ENCODE measurements at regions not wholly inside any gene's neighbourhood (a gene's known extent, or its start where the extent isn't known, plus 50 kb on each side); places are given as distances from the start of the nearest gene placed in this dataset.

DNA sequence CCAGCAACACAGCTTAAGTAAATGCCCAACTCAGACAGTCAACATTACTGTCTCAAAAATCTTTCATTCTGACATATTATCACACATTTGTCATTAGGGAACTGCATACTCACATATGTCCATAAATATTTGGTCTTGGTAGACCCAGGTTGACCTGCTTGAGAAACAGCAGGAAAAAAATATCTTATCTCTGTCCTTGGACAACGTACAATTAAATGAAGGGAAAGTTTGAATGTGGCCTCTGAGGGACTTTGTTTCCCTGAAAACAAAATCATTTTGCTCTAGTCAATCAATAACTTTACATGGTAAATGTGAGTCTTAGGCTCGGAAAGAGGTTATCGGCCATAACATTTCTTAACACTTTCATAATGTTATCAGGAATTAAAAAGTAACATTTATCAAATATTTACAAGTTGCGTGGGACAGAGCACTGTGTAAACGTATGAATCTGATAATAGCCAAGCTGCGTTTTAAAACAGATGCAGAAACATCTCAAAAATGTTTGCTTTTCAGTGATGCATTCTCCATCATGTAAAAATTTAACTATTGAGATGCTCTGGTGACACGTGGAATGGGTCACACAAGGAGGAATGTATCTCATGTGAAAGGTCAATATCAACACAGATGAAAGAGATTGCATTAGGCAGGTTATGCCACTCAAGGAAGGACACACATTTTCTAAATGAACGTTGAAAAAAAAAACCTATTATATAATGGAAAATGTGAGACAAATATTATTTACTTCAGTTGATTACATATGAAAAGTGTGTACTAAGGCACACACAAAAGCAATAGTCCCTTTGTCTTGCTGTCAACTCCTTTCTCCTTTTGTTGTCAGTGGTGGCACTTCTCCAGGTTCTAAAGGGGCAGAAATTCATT is 304.4 kb downstream of the WDR72 start:
- no peak for DNase-seq
- Histone ChIP-seq H3K4me1 (no peaks in the 10 kb centered on the region), H3K36me3 (no peaks in the 10 kb centered on the region), H3K9me3 (no peaks in the 10 kb centered on the region), H3K27ac (no peak overlapping the region), H3K27me3 (no peaks in the 10 kb centered on the region), H3K4me3 (no peak overlapping the region)
- 63 to 70% (median 65%) methylated on average over 8 of the region's 8 CpGs for WGBS, 4 donors
- no peak for ATAC-seq
- intact Hi-C loops (cut with DNase I), result no loop called here
- TF ChIP-seq POLR2A (IDR thresholded peaks at IDR 0.05), result no peak
- TF ChIP-seq, protein P1, sequence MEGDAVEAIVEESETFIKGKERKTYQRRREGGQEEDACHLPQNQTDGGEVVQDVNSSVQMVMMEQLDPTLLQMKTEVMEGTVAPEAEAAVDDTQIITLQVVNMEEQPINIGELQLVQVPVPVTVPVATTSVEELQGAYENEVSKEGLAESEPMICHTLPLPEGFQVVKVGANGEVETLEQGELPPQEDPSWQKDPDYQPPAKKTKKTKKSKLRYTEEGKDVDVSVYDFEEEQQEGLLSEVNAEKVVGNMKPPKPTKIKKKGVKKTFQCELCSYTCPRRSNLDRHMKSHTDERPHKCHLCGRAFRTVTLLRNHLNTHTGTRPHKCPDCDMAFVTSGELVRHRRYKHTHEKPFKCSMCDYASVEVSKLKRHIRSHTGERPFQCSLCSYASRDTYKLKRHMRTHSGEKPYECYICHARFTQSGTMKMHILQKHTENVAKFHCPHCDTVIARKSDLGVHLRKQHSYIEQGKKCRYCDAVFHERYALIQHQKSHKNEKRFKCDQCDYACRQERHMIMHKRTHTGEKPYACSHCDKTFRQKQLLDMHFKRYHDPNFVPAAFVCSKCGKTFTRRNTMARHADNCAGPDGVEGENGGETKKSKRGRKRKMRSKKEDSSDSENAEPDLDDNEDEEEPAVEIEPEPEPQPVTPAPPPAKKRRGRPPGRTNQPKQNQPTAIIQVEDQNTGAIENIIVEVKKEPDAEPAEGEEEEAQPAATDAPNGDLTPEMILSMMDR (IDR thresholded peaks at IDR 0.05), result no peak

DNA sequence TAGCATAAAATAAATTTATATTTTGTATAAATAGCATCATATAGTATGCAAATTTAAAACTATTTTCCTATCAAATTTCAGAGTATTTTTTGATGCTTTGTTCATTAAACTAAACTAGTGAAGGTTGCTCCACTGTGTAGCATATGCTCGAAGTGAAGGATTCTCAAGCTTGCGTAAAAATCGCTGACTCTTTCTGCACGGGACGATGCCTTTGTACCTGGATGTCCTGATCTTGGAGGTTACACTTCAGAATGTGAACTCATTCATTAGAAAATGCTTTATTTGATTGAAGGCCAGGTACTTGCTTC is 305.0 kb downstream of the WDR72 start:
- no peaks in the 10 kb centered on the region for H3K9me3 ChIP-seq
- no peak overlapping the region for H3K4me3 ChIP-seq
- H3K4me1 ChIP-seq, result no peaks in the 10 kb centered on the region
- intact Hi-C loops (cut with DNase I), result no loop called here
- DNase-seq (no peak), ATAC-seq (no peak)
- H3K27me3 ChIP-seq, result no peaks in the 10 kb centered on the region
- no peaks in the 10 kb centered on the region for H3K36me3 ChIP-seq
- TF ChIP-seq POLR2A (IDR thresholded peaks at IDR 0.05), result no peak
- TF ChIP-seq, protein P1 (IDR thresholded peaks at IDR 0.05), result no peak
- 71 to 96% (median 90%) methylated on average over 5 of the region's 5 CpGs for WGBS, 4 donors
- no peak overlapping the region for H3K27ac ChIP-seq

- H3K4me1 ChIP-seq, result peaks cover 0 to 4% (median 0%) of the 10 kb centered on the region in 12 donors
- DNase-seq, result no peak
- no peaks in the 10 kb centered on the region for H3K36me3 ChIP-seq
- H3K27ac ChIP-seq, result no peak overlapping the region
- no peak overlapping the region for H3K4me3 ChIP-seq
- no peaks in the 10 kb centered on the region for H3K27me3 ChIP-seq
- ATAC-seq, result no peak
- intact Hi-C loops (cut with DNase I), result no loop called here
- no peaks in the 10 kb centered on the region for H3K9me3 ChIP-seq
- TF ChIP-seq, protein P1 (IDR thresholded peaks at IDR 0.05), result no peak
- WGBS, 4 donors, result 68 to 85% (median 77%) methylated on average over 2 of the region's 2 CpGs
Measured at GRCh38 chr15:53453253-53454105, 306.0 kb downstream of the WDR72 start.
